Nephron progenitor cell (in vitro differentiated cells): ENCODE measurements at regions not wholly inside any gene's neighbourhood (a gene's known extent, or its start where the extent isn't known, plus 50 kb on each side); places are given as distances from the start of the nearest gene placed in this dataset.

Experiments
- DNase-seq: peaks from one replicate; pipeline ENCODE4 v3.0.0; 2021
- H3K27ac Mint-ChIP-seq: 2 replicates; pipeline ENCODE4 v1.8.0; 2021; ENCODE audit warnings: mild to moderate bottlenecking, moderate library complexity, mixed read lengths
- H3K27me3 Mint-ChIP-seq: 2 replicates; pipeline ENCODE4 v1.8.0; 2021; ENCODE audit warnings: mild to moderate bottlenecking, low read depth, mixed read lengths; ENCODE audit not compliant: poor library complexity
- H3K36me3 Mint-ChIP-seq: 2 replicates; pipeline ENCODE4 v1.8.0; 2021; ENCODE audit warnings: low read depth, mixed read lengths
- H3K4me1 Mint-ChIP-seq: 2 replicates; pipeline ENCODE4 v1.8.0; 2021; ENCODE audit warnings: mixed read lengths
- H3K4me3 Mint-ChIP-seq: 2 replicates; pipeline ENCODE4 v1.8.0; 2021; ENCODE audit warnings: mild to moderate bottlenecking, moderate library complexity, mixed read lengths
- H3K9me3 Mint-ChIP-seq: 2 replicates; pipeline ENCODE4 v1.8.0; 2021; ENCODE audit warnings: mild to moderate bottlenecking, moderate library complexity, mixed read lengths
- CTCF ChIP-seq: fragments of 200-600 bp; sonication (generic); IDR thresholded peaks from 2 replicates; pipeline ENCODE4 v1.5.0; 2021; ENCODE audit warnings: antibody characterized with exemption

- no peak for TF ChIP-seq CTCF
- H3K27ac Mint-ChIP-seq = no peak overlapping the region
- H3K4me3 Mint-ChIP-seq = no peak overlapping the region
- peaks cover 6% of the 10 kb centered on the region for H3K27me3 Mint-ChIP-seq
- DNase-seq = no peak
- no peaks in the 10 kb centered on the region for H3K4me1 Mint-ChIP-seq
- H3K36me3 Mint-ChIP-seq = no peaks in the 10 kb centered on the region
- H3K9me3 Mint-ChIP-seq = no peaks in the 10 kb centered on the region
Measured at GRCh38 chr7:106766551-106766950, 98.5 kb upstream of the PIK3CG start.

GRCh38 chr7:106767078-106767477 lies 98.0 kb upstream of the PIK3CG start:
- H3K4me1 Mint-ChIP-seq = no peaks in the 10 kb centered on the region
- H3K4me3 Mint-ChIP-seq = no peak overlapping the region
- no peak for TF ChIP-seq CTCF
- H3K9me3 Mint-ChIP-seq = no peaks in the 10 kb centered on the region
- H3K36me3 Mint-ChIP-seq = no peaks in the 10 kb centered on the region
- no peak overlapping the region for H3K27ac Mint-ChIP-seq
- peaks cover 6% of the 10 kb centered on the region for H3K27me3 Mint-ChIP-seq
- no peak for DNase-seq

DNA sequence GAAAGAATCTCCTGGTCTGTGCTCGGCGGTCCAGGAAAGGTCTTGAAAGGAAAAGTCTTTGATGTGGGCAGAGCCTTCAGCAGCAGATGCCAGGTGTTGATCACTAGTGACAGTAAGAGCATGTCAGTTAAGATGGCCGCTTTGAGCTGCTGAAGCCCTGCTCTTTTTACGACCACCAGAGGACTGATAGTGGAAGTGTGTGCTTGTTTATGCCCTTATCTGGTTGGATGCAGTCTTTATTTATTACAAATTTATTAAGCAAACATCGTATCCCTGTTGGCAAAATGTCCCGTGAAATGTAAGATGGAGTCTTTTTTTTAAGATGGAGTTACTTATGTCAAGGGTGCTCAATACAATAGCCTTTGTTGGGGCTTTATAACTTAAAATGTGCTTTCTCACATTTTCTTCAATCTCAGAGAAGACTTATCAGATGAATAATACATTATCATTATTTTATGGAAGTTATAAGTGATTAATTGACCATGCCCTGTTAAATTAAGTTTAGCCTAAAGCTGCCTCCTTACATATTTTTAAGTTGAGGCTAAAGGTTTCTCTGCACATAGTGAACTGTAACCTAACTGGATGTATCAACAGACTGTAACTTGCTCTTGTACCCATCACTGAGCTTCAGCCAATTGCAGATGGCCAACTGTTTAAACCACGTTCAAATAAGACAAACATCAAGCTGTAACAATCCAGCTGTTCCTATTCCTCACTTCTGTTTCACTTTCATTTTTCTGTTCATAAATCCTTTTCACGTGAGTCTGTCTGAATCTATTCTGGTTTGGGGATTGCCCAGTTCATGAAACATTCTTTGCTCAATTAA lies 97.4 kb upstream of the PIK3CG start:
- Mint-ChIP-seq H3K27me3 (peaks cover 6% of the 10 kb centered on the region), H3K4me3 (no peak overlapping the region), H3K9me3 (no peaks in the 10 kb centered on the region), H3K36me3 (no peaks in the 10 kb centered on the region), H3K4me1 (no peaks in the 10 kb centered on the region), H3K27ac (peak overlapping the region; percentile 28)
- DNase-seq = no peak
- no peak for TF ChIP-seq CTCF

GRCh38 chr7:106768324-106768751 lies 96.7 kb upstream of the PIK3CG start:
- Mint-ChIP-seq H3K36me3 (no peaks in the 10 kb centered on the region), H3K4me3 (no peak overlapping the region), H3K27me3 (peaks cover 6% of the 10 kb centered on the region), H3K9me3 (no peaks in the 10 kb centered on the region), H3K4me1 (no peaks in the 10 kb centered on the region), H3K27ac (peak overlapping the region; percentile 28)
- TF ChIP-seq CTCF = no peak
- no peak for DNase-seq

- peaks cover 3% of the 10 kb centered on the region for H3K27me3 Mint-ChIP-seq
- no peaks in the 10 kb centered on the region for H3K36me3 Mint-ChIP-seq
- no peak for DNase-seq
- no peak overlapping the region for H3K4me3 Mint-ChIP-seq
- H3K27ac Mint-ChIP-seq = no peak overlapping the region
- no peak for TF ChIP-seq CTCF
- no peaks in the 10 kb centered on the region for H3K9me3 Mint-ChIP-seq
- no peaks in the 10 kb centered on the region for H3K4me1 Mint-ChIP-seq
Measured at GRCh38 chr7:106770191-106770590, 94.9 kb upstream of the PIK3CG start.

GRCh38 chr7:106772655-106773108 lies 92.4 kb upstream of the PIK3CG start:
- H3K4me1 Mint-ChIP-seq = no peaks in the 10 kb centered on the region
- no peak overlapping the region for H3K27ac Mint-ChIP-seq
- H3K36me3 Mint-ChIP-seq = no peaks in the 10 kb centered on the region
- peaks cover 8% of the 10 kb centered on the region for H3K9me3 Mint-ChIP-seq
- peaks cover 7% of the 10 kb centered on the region for H3K27me3 Mint-ChIP-seq
- no peak for DNase-seq
- no peak for TF ChIP-seq CTCF
- H3K4me3 Mint-ChIP-seq = no peak overlapping the region
